Panc1 (cell line): ENCODE measurements at regions not wholly inside any gene's neighbourhood (a gene's known extent, or its start where the extent isn't known, plus 50 kb on each side); places are given as distances from the start of the nearest gene placed in this dataset.

ENCODE experiments used
- ATAC-seq: fragments of 200-7000 bp; cut with Tn5 transposase; 2 replicates; pipeline ENCODE4 v1.9.1; 2020; ENCODE audit warnings: mild to moderate bottlenecking, moderate library complexity
- BruUV-seq: library from RNA; stranded (reverse); fragments of 400-500 nt; replicated peaks from 2 replicates; lab custom pipeline; 2021; lab: Mats Ljungman, UMichigan
- CTCF ChIA-PET: fragments of 300-600 bp; sonication (Branson Sonifier 250); formaldehyde crosslinking; loops from one replicate; lab custom pipeline; 2022; ENCODE audit warnings: antibody characterized with exemption; lab: Charles Lee
- POLR2A ChIA-PET: fragments of 300-600 bp; sonication (Branson Sonifier 250); formaldehyde crosslinking; loops from one replicate; lab custom pipeline; 2022; ENCODE audit warnings: antibody characterized with exemption; lab: Charles Lee
- DNase-seq: peaks from one replicate; pipeline ENCODE4 v3.0.0-alpha.2; 2010; ENCODE audit warnings: low read depth, low spot score
- H3K27ac ChIP-seq: 2 replicates; pipeline ENCODE4 v1.5.1; 2011; ENCODE audit warnings: mild to moderate bottlenecking, low read length, inconsistent platforms
- H3K27me3 ChIP-seq: fragments of 200-500 bp; sonication (Bioruptor generic); 2 replicates; pipeline ENCODE4 v1.6.0; 2014; ENCODE audit warnings: low read length, inconsistent platforms; ENCODE audit not compliant: control insufficient read depth, insufficient read depth
- H3K36me3 ChIP-seq: fragments of 200-500 bp; sonication (Bioruptor generic); 2 replicates; pipeline ENCODE4 v1.5.1; 2014; ENCODE audit warnings: inconsistent platforms, mild to moderate bottlenecking, low read length, moderate library complexity; ENCODE audit not compliant: control insufficient read depth, insufficient read depth
- H3K4me1 ChIP-seq: 2 replicates; pipeline ENCODE4 v1.5.1; 2011; ENCODE audit warnings: inconsistent platforms, mild to moderate bottlenecking, low read length, moderate library complexity; ENCODE audit not compliant: control insufficient read depth, insufficient read depth
- H3K4me3 ChIP-seq, 2 experiments: 2 replicates each; pipeline ENCODE4 v1.5.1; 2011 to 2012; ENCODE audit warnings: low read depth in 2 of 2, low read length in 2 of 2, mild to moderate bottlenecking in 2 of 2, inconsistent platforms in 1 of 2, moderate library complexity in 1 of 2
- H3K9me3 ChIP-seq: fragments of 200-500 bp; sonication (Bioruptor generic); 2 replicates; pipeline ENCODE4 v1.5.1; 2014; ENCODE audit warnings: low read depth, mild to moderate bottlenecking, inconsistent platforms, low read length, moderate library complexity; ENCODE audit not compliant: control insufficient read depth, insufficient read depth
- CTCF ChIP-seq: fragments of 450-650 bp; IDR thresholded peaks from 2 replicates; pipeline ENCODE4 v1.5.1; 2017; ENCODE audit warnings: mild to moderate bottlenecking
- POLR2AphosphoS5 ChIP-seq: IDR thresholded peaks from 2 replicates; pipeline ENCODE4 v1.6.1; 2012; ENCODE audit warnings: mild to moderate bottlenecking, low read depth, low read length, moderate library complexity
- REST ChIP-seq, 2 experiments: IDR thresholded peaks; 2 replicates each; pipeline ENCODE4 v1.6.1; 2011 to 2012; ENCODE audit warnings: low read depth in 2 of 2, control low read depth in 1 of 2, low read length in 1 of 2, mild to moderate bottlenecking in 1 of 2, moderate library complexity in 1 of 2; ENCODE audit not compliant: insufficient read depth in 1 of 2
- SIN3A ChIP-seq: IDR thresholded peaks from 2 replicates; pipeline ENCODE4 v1.6.1; 2012; ENCODE audit warnings: low read depth, mild to moderate bottlenecking, low read length, moderate library complexity, borderline replicate concordance; ENCODE audit not compliant: insufficient read depth
- TCF7L2 ChIP-seq: IDR thresholded peaks from 2 replicates; pipeline ENCODE4 v1.6.1; 2011; ENCODE audit warnings: mild to moderate bottlenecking, low read depth, low read length, inconsistent platforms
- in situ Hi-C: cut with HindIII; loops from 2 replicates; pipeline ENCODE4 v1.10.0; 2016; ENCODE audit warnings: low sequenced_read_pairs, low pct_unique_long_range_greater_than_20kb
- intact Hi-C: fragments of 100-400 bp; cut with micrococcal nuclease; formaldehyde crosslinking; loops from one replicate; pipeline ENCODE4 v1.10.0; 2022; ENCODE audit not compliant: unreplicated experiment

- intact Hi-C loops, result no loop called here
- CTCF ChIA-PET, result no interaction called here
Measured at GRCh38 chr16:51439271-51439670, 288.2 kb upstream of the SALL1 start.

GRCh38 chr16:51436742-51437141 is 285.7 kb upstream of the SALL1 start:
- ChIA-PET CTCF (no interaction called here), POLR2A (no interaction called here)
- DNase-seq, result no peak
- ATAC-seq, result no peak
- TF ChIP-seq CTCF (no peak), SIN3A (no peak), POLR2AphosphoS5 (no peak), TCF7L2 (no peak), REST (IDR thresholded peaks at IDR 0.05; ENCODE audit: insufficient read depth in 1 of 2, low read depth in 2 of 2, low read length in 1 of 2) (no peak)
- in situ Hi-C loops (no loop called here), intact Hi-C loops (no loop called here)
- no peaks in the 10 kb centered on the region for H3K4me1 ChIP-seq
- H3K36me3 ChIP-seq, result no peaks in the 10 kb centered on the region
- no peaks in the 10 kb centered on the region for H3K27me3 ChIP-seq
- no peak overlapping the region for H3K27ac ChIP-seq
- no peak overlapping the region for H3K4me3 ChIP-seq
- BruUV-seq, result no TSS peak
- no peaks in the 10 kb centered on the region for H3K9me3 ChIP-seq

More at GRCh38 chr16:51439271-51439670, 288.2 kb upstream of the SALL1 start:
- POLR2A ChIA-PET, result no interaction called here
- in situ Hi-C loops, result no loop called here
- DNase-seq, result no peak
- no peaks in the 10 kb centered on the region for H3K36me3 ChIP-seq
- H3K27ac ChIP-seq, result no peak overlapping the region
- H3K27me3 ChIP-seq, result no peaks in the 10 kb centered on the region
- H3K9me3 ChIP-seq, result no peaks in the 10 kb centered on the region
- BruUV-seq, result no TSS peak
- H3K4me3 ChIP-seq, result no peak overlapping the region
- TF ChIP-seq CTCF (no peak), POLR2AphosphoS5 (no peak), REST (IDR thresholded peaks at IDR 0.05; ENCODE audit: insufficient read depth in 1 of 2, low read depth in 2 of 2, low read length in 1 of 2) (no peak), SIN3A (no peak), TCF7L2 (no peak)
- no peaks in the 10 kb centered on the region for H3K4me1 ChIP-seq
- no peak for ATAC-seq
